HepG2 (cell line): ENCODE measurements at regions not wholly inside any gene's neighbourhood (a gene's known extent, or its start where the extent isn't known, plus 50 kb on each side); places are given as distances from the start of the nearest gene placed in this dataset.

Experiments
- ATAC-seq: fragments of 200-7000 bp; cut with Tn5 transposase; 3 replicates; pipeline ENCODE4 v1.9.1; 2020; ENCODE audit warnings: mild to moderate bottlenecking, moderate library complexity
- BruUV-seq: library from RNA; stranded (reverse); fragments of 400-500 nt; replicated peaks from 2 replicates; lab custom pipeline; 2021; lab: Mats Ljungman, UMichigan
- CTCF ChIA-PET: fragments of 300-600 bp; formaldehyde crosslinking; extraction: SDS; loops from one replicate; lab custom pipeline; 2021; ENCODE audit warnings: low total read pairs, inconsistent platforms, low intra/inter-chr PET ratio; lab: Yijun Ruan, JAX
- POLR2A ChIA-PET: fragments of 350-600 bp; sonication (Branson Sonifier 250); formaldehyde crosslinking; loops from one replicate; lab custom pipeline; 2020; ENCODE audit warnings: antibody characterized with exemption, inconsistent platforms; lab: Yijun Ruan, JAX
- DNase-seq: peaks from one replicate; pipeline ENCODE4 v3.0.0-alpha.2; 2015; ENCODE audit warnings: low spot score
- FAIRE-seq: peaks from 3 replicates; lab custom pipeline; 2011; peaks lifted over from hg19 to GRCh38; lab: Jason Lieb, UNC
- H2AFZ ChIP-seq: one replicate; pipeline ENCODE4 v1.6.1; 2011; ENCODE audit warnings: low read length, inconsistent platforms
- H3K27ac ChIP-seq: fragments of 300-600 bp; 3 replicates; pipeline ENCODE4 v1.8.0; 2011; ENCODE audit warnings: mixed run types, mild to moderate bottlenecking, mixed read lengths, low read length, inconsistent platforms; ENCODE audit not compliant: insufficient read depth; ENCODE audit errors: extremely low read length
- H3K27me3 ChIP-seq, 2 experiments: fragments of 200-600 bp in 1 of 2; 2 replicates in 1 of 2; 3 replicates in 1 of 2; pipeline versions ENCODE4 v1.6.0 to v1.8.0; 2011; ENCODE audit warnings: low read length in 2 of 2, mild to moderate bottlenecking in 2 of 2, moderate library complexity in 2 of 2, inconsistent platforms in 1 of 2; ENCODE audit not compliant: insufficient read depth in 2 of 2, control insufficient read depth in 1 of 2
- H3K36me3 ChIP-seq, 2 experiments: fragments of 200-600 bp in 1 of 2; replicated peaks in 1 of 2; 2 replicates in 1 of 2; 3 replicates in 1 of 2; pipeline versions ENCODE4 v1.5.1 to v1.8.0; 2011; ENCODE audit warnings: low read length in 2 of 2, inconsistent platforms in 1 of 2; ENCODE audit not compliant: insufficient read depth in 2 of 2, control insufficient read depth in 1 of 2
- H3K4me1 ChIP-seq: 2 replicates; pipeline ENCODE4 v1.5.1; 2012; ENCODE audit warnings: low read length, inconsistent platforms; ENCODE audit not compliant: insufficient read depth
- H3K4me2 ChIP-seq: 2 replicates; pipeline ENCODE4 v1.6.0; 2011; ENCODE audit warnings: low read depth, low read length, inconsistent platforms
- H3K4me3 ChIP-seq, 3 experiments: fragments of 200-600 bp in 1 of 3; sonication (generic), shearing (Covaris generic) in 1 of 3; replicated peaks in 1 of 3; 2 replicates each; pipeline ENCODE4 v1.5.1; 2011 to 2016; ENCODE audit warnings: low read length in 3 of 3, inconsistent platforms in 2 of 3, low read depth in 2 of 3, mild to moderate bottlenecking in 2 of 3, control low read depth in 1 of 3, mixed read lengths in 1 of 3; ENCODE audit not compliant: insufficient read depth in 1 of 3
- H3K79me2 ChIP-seq: one replicate; pipeline ENCODE4 v1.6.1; 2011; ENCODE audit warnings: low read length, inconsistent platforms; ENCODE audit not compliant: insufficient read depth
- H3K9ac ChIP-seq: 2 replicates; pipeline ENCODE4 v1.6.0; 2011; ENCODE audit warnings: mild to moderate bottlenecking, low read depth, low read length, inconsistent platforms; ENCODE audit not compliant: insufficient read depth
- H3K9me3 ChIP-seq: 2 replicates; pipeline ENCODE4 v1.5.1; 2012; ENCODE audit warnings: mild to moderate bottlenecking, low read length
- H4K20me1 ChIP-seq: 2 replicates; pipeline ENCODE4 v1.6.0; 2011; ENCODE audit warnings: inconsistent platforms, mild to moderate bottlenecking, low read length, moderate library complexity; ENCODE audit not compliant: insufficient read depth
- ELF3 ChIP-seq: IDR thresholded peaks from 2 replicates; pipeline ENCODE4 v1.6.1; 2016; ENCODE audit warnings: missing genetic modification reagents, missing compliant biosample characterization
- PBX3 ChIP-seq: sonication (generic); formaldehyde crosslinking; IDR thresholded peaks from 2 replicates; pipeline ENCODE4 v1.8.1; 2023; ENCODE audit warnings: missing genetic modification reagents, inconsistent platforms, borderline replicate concordance
- PRMT3 ChIP-seq: sonication (generic); formaldehyde crosslinking; IDR thresholded peaks from 2 replicates; pipeline ENCODE4 v1.8.1; 2022; ENCODE audit warnings: low read depth, mild to moderate bottlenecking, moderate library complexity, missing genetic modification reagents, borderline replicate concordance
- SMAD1 ChIP-seq: sonication (generic); formaldehyde crosslinking; IDR thresholded peaks from 2 replicates; pipeline ENCODE4 v1.4.0; 2020; ENCODE audit warnings: missing genetic modification reagents, low read depth, mild to moderate bottlenecking, borderline replicate concordance
- ZBTB8A ChIP-seq: sonication (generic); formaldehyde crosslinking; IDR thresholded peaks from 2 replicates; pipeline ENCODE4 v1.4.0; 2020; ENCODE audit warnings: mild to moderate bottlenecking, low read depth, missing genetic modification reagents, borderline replicate concordance
- ZNF747 ChIP-seq: sonication (generic); formaldehyde crosslinking; IDR thresholded peaks from 2 replicates; pipeline ENCODE4 v1.8.1; 2023; ENCODE audit warnings: missing genetic modification reagents, mild to moderate bottlenecking, borderline replicate concordance
- ZNF775 ChIP-seq: sonication (generic); formaldehyde crosslinking; IDR thresholded peaks from 2 replicates; pipeline ENCODE4 v1.4.0; 2020; ENCODE audit warnings: missing genetic modification reagents, mild to moderate bottlenecking, moderate library complexity, borderline replicate concordance
- ZNF792 ChIP-seq: IDR thresholded peaks from 2 replicates; pipeline ENCODE4 v1.6.1; 2016
- ZSCAN21 ChIP-seq: sonication (generic); formaldehyde crosslinking; IDR thresholded peaks from 2 replicates; pipeline ENCODE4 v1.8.0; 2022; ENCODE audit warnings: mild to moderate bottlenecking, missing genetic modification reagents, moderate library complexity, borderline replicate concordance
- WGBS: methylation state at CpG from one replicate; pipeline ENCODE4 v1.1.6; 2017; ENCODE audit warnings: low lambda C conversion rate; 5-methylcytosine and 5-hydroxymethylcytosine counted together
- in situ Hi-C: cut with HindIII; loops from 2 replicates; pipeline ENCODE4 v1.10.0; 2017; ENCODE audit warnings: low pct_unique_long_range_greater_than_20kb; ENCODE audit not compliant: extremely low pct_ligation_motif_present
- intact Hi-C: fragments of 100-400 bp; cut with micrococcal nuclease; formaldehyde crosslinking; loops from one replicate; pipeline ENCODE4 v1.10.0; 2022; ENCODE audit not compliant: unreplicated experiment

GRCh38 chr20:39640147-39640546, 678.0 kb downstream of the DHX35 start:
- no peak for ATAC-seq
- CTCF ChIA-PET, result no interaction called here

GRCh38 chr20:39638731-39639130, 676.6 kb downstream of the DHX35 start:
- 5% methylated on average over 2 of the region's 2 CpGs for WGBS
- in situ Hi-C loops, result no loop called here
- ChIA-PET POLR2A (no interaction called here), CTCF (no interaction called here)
- no peak overlapping the region for H3K9ac ChIP-seq
- no peak overlapping the region for H3K4me2 ChIP-seq
- no peaks in the 10 kb centered on the region for H4K20me1 ChIP-seq
- H3K4me1 ChIP-seq, result no peaks in the 10 kb centered on the region
- BruUV-seq, result no TSS peak
- H3K4me3 ChIP-seq, result no peak overlapping the region
- no peak for FAIRE-seq
- H3K27me3 ChIP-seq, result no peaks in the 10 kb centered on the region
- TF ChIP-seq SMAD1 (CRISPR knock-in tag) (no peak), PBX3 (CRISPR knock-in tag) (no peak), ZNF792 (no peak), ZBTB8A (CRISPR knock-in tag) (no peak), ELF3 (CRISPR knock-in tag) (no peak), ZNF747 (CRISPR knock-in tag) (no peak), ZSCAN21 (CRISPR knock-in tag) (no peak), ZNF775 (no peak)
- TF ChIP-seq, all 625 proteins: peak for 0
- H3K36me3 ChIP-seq, result no peaks in the 10 kb centered on the region
- H3K79me2 ChIP-seq, result no peaks in the 10 kb centered on the region
- H3K27ac ChIP-seq, result no peak overlapping the region
- intact Hi-C loops, result no loop called here
- H2AFZ ChIP-seq, result no peak overlapping the region
- no peak for DNase-seq
- H3K9me3 ChIP-seq, result peaks cover 94% of the 10 kb centered on the region
- no peak for ATAC-seq

More at GRCh38 chr20:39640147-39640546, 678.0 kb downstream of the DHX35 start:
- TF ChIP-seq PRMT3 (CRISPR knock-in tag), result no peak
- Histone ChIP-seq H3K9me3 (peaks cover 97% of the 10 kb centered on the region), H2AFZ (no peak overlapping the region), H3K4me3 (no peak overlapping the region), H4K20me1 (no peaks in the 10 kb centered on the region), H3K27ac (no peak overlapping the region), H3K4me2 (no peak overlapping the region), H3K79me2 (no peaks in the 10 kb centered on the region), H3K4me1 (no peaks in the 10 kb centered on the region), H3K36me3 (no peaks in the 10 kb centered on the region), H3K9ac (no peak overlapping the region), H3K27me3 (no peaks in the 10 kb centered on the region)
- WGBS, result 50% methylated on average over 8 of the region's 8 CpGs
- in situ Hi-C loops (no loop called here), intact Hi-C loops (no loop called here)
- FAIRE-seq, result no peak
- DNase-seq, result no peak
- POLR2A ChIA-PET, result no interaction called here
- BruUV-seq, result no TSS peak
